HUDEP-2 (cell line): ENCODE measurements at regions not wholly inside any gene's neighbourhood (a gene's known extent, or its start where the extent isn't known, plus 50 kb on each side); places are given as distances from the start of the nearest gene placed in this dataset.
"Not testable (repeated sequence)": the region's sequence is repeated elsewhere in the genome, so short reads cannot be mapped to it uniquely, and the experiment has no call there.

Experiments
- DNase-seq, 76 experiments: peaks; one replicate each; lab custom pipeline; 2025; ENCODE audit not compliant: unreplicated experiment in 76 of 76; lab: John Stamatoyannopoulos, UW

DNA sequence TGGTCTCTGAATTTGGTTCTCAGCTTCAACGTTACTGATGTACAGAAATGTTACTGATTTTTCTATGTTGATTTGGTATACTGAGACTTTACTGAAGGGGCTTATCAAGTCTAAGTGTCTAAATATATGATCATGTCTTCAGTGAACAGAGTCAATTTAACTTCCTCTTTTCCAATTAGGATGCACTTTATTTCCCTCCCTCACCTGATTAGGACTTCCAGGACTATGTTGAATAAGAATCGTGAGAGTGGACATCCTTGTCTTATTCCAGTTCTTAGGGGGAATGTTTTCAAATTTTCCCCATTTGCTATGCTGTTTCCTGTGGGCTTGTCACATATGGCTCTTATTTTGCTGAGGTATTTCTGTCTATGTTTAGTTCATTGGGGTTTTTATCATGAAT is 349.5 kb downstream of the PRR16 start:
- no peak for DNase-seq

DNA sequence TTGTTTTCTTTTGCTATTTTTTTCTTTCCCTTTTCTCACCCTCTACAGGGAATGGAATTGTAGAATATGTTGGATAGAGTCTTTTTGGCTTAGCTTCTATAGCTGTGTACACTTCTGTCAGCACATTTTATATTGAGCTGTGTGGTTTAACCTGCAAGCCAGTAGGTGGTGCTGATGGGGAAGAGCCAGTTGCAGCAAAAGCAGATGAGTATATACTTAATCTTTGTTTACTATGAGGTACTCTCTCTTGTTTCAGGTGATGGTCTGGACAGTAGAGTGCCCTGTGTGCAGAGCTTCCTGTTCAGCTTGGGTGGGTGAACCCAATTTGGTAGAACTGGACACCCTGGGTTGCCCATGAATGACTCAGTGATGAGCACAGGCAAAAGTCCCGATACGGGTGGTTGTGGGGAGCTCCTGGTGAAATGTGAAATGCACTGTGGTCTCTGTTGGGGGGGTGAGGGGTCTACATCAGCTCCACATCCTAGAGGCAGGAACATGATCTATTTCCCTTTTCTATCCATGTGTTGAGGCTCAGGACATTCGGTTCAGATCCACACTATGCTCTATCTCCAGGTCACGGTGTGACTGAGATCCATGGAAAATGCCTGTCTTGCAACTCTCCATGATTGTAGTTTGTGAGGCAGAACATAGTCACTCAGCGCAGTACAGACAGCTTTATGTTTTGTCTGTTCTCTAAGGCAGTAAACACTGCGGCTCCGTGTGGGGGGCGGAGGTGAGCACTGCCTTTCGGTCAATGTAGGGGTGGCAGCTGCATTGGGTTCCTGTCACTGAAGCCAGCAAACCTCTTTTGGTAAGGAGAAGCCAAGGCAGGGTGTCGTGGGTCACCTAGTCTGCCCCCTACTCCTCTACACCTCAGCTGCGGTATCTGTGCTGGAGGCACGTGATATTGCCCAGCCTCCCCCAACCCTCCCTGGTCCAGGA is 353.2 kb downstream of the PRR16 start:
- DNase-seq: peak in 5 of 76 experiments; percentile 0 to 26 (median 4)

DNA sequence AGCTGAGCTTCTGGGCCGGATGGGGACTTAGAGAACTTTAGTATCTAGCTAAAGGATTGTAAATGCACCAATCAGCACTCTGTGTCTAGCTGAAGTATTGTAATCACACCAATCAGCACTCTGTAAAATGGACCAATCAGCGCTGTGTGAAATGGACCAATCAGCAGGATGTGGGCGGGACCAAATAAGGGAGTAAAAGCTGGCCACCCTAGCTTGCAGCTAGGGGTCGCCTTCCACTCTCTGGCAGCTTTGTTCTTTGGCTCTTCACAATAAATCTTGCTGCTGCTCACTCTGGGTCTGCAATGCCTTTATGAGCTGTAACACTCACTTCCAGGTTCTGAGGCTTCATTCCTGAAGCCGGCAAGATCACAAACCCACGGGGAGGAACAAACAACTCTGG is 354.0 kb downstream of the PRR16 start:
- DNase-seq: no peak

DNA sequence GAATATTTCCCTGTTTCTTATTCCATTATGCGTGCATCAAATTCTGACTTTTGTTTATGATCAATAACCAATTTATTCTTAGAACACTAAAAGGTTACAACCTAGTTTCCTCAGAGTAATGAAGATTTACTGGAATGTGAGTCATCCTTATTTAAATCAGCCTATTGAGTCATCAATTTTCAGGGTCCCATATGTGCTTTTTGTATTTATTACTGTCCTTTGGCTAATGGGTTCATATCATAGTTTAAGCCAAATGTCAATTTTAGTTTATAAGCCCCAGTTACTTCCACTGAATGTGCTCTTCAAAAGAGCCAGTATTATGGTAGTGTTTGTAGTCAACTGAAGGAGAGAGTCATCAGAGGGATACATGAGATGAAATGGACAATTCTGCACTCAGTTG is 359.2 kb downstream of the PRR16 start:
- no peak for DNase-seq

DNA sequence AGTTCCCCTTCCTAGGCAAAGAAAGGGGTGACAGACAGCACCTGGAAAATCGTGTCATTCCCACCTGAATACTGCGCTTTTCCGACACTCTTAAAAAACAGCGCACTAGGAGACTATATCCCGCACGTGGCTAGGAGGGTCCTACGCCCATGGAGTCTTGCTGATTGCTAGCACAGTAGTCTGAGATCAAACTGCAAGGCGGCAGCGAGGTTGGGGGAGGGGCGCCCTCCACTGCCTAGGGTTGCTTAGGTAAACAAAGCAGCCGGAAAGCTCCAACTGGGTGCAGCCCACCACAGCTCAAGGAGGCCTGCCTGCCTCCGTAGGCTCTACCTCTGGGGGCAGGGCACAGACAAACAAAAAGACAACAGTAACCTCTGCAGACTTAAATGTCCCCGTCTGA is 367.5 kb downstream of the PRR16 start:
- not testable (repeated sequence) for DNase-seq

DNA sequence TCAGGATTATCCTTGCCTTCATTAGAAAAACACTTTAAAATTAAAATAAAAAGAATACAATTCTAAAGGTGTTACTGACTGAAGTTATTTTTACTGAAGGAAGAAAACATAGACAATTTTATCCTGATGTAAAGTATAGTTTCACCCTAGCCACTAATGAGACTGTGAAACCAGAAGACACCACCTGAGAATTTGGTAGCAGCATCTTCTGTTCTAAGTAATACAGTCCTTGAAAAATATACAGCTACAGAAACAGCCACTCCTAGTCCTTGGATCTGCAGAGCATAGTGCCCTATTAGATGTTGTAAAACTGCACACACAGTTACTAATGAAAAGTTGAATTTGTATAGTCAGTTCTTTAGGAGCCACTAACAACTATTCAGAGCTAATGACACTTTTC is 377.7 kb downstream of the PRR16 start:
- DNase-seq: no peak

DNA sequence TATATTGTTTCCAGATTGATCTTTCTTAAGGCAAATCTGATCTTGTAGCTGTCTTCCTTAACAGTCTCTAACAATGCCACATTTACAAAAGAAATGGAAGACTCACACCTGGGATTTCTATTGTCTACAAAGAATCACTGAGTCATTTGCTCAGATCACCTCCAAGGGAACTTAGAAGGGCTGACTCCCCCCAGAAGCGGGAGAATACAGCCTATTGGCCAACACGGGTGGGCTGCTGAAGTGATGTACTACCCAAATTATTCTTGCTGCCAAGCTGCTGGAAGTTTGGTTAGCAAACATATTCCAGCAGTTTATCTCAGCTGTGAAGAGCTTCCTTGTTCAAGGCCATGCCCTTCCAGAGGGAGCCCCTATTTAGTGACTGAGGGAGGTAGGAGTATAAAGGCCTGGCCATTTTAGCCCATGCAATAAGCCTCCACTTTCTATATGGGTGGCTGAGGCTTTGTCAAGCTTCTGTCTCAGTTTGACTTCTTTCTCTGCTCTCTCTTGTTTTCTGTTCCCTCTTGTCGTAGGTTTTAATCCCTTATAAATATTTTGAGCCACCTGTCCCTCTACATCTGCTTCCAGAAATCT is 379.4 kb downstream of the PRR16 start:
- DNase-seq: no peak

DNA sequence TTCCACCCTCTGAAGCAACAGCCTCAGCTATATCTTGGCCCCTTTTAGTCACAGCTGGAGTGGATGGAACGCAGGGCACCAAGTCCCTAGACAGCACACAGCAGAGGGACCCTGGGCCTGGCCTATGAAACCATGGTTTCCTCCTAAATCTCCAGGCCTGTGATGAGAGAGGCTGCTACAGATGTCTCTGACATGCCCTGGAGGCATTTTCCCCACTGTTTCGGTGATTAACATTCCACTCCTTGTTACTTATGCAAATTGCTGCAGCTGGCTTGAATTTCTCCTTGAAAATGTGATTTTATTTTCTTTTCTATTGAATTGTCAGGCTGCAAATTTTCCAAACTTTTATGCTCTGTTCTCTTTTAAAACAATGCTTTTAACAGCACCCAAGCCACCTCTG is 384.8 kb downstream of the PRR16 start:
- DNase-seq: no peak

DNA sequence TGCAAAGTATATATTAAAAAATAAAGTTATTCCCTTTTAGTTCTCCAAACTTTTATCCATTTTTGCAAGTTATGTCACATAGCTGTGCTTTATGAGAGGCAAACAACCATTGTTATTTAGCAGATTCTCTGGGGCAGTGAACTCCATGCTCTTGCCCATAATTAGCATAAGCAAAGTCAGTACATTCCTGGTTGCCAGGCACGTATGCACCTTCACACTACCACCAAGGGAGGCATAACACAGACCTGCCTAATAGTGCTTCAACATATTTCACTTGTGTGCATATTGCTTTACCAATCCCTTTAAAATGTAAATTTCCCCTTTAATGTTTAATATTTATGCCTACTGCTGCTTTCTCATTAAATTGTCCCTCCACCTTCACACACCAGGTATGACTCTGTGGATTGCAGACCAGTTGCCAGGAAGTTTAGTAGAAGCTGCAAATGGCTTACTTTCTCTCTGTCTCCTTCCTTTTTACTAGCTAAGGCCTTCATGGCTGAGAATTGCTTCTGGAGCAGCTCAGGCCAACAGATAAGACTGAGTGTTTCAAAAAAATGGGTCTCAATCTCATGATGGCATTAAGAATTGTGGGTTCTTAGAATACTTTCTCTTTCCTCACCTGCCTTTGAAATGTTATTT is 388.2 kb downstream of the PRR16 start:
- DNase-seq: no peak

DNA sequence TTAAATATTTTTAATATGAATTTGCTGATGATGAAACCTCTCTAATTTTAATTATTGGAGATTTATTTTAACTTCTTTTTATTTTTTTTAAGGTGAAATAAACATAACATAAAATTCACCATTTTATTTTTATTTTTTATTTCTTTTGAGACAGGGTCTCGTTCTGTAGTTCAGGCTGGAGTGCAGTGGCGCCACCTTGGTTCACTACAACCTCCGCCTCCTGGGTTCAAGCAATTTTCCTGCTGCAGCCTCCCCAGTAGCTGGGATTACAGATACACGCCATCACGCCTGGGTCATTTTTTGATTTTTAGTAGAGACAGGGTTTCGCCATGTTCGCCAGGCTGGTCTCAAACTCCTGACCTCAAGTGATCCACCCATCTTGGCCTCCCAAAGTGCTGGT is 402.9 kb downstream of the PRR16 start:
- DNase-seq: no peak

DNA sequence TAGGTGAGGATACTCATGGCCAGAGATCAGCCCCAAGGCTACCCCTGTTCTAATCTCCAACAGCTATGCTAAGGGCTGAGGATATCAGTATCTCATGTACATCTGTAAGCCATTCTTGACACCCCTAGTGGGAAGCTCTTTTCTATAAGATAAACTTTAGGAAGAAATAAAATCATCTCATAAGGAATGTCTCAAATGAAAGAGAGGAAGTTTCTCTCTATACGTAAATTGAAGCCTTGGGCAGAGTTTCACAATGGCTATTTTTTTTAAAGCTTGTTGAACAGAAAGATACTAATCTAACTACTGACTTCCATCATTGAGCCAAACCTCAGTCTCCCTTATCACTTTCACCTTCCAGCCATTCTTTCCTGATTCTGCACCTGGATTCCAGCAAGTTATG is 405.7 kb downstream of the PRR16 start:
- DNase-seq: no peak

DNA sequence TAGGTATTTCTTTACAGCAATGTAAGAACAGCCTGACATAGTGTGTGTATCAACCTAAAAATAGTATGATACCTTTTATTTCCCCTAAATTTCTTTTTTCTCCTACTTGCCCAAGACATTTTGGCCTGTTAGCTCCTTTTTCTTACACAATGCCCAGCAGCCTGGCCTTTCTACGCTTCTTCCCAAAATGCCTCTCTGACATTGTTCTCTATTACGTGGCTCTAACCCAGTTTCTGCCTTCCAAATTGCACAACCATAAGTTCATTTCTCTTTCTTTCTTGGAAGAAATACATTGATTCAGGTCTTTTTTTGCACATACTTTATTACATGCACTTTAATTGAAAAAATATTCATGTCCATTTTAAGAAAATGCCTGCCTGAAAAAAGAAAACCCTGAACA is 408.2 kb downstream of the PRR16 start:
- DNase-seq: no peak

DNA sequence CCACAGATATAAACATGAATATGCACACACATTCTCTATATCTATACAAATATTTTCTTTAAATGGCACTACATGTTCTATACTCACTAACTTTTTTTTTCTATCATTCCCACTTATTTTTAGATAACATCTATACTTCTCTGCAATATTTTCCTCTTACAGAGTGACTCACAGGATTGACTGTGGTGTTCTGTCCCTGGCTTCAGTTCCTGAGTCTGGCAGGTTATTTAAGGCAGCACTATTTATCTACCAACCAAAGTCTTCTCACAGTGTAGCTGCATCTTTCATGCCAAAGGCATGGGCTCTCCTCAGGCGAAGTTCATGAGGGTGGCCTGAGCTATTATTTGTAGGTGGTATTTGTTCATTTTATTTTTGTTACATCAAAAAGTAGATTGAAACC is 409.0 kb downstream of the PRR16 start:
- DNase-seq: no peak

DNA sequence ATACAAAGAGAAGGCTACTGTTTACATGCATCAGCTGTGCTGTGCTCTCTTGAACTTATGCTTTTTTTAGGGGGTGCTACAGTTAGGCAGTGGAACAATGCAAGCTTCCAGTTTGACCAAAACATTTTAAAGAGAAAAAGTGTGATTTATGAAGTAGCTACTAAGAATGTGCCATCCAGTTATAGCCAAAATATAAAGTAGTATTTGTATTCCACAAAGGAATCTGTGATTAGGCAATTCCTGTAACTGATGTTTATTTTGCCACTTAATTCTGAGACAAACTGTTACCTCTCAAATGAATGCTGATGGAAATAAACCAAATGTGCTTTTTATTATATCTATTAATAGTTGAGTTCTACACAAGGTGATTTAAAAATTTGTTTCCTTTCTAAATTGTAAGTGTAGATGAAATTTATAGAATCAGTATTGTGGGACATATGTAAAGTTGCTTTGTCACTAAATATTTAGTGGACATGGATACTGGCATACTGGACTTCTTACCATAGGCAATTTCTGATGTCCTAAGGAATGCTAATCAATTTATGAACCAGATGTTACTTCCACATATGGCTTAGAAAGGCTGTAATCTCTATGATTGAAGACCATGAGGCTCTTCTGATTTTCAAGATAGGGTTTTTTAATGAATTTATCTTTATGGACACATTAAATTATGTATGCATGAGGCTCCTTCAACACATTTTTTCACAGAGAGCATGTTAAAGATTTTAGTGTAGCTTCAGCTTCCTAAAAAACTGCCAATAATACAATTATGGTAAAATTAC is 410.2 kb downstream of the PRR16 start:
- DNase-seq: no peak

DNA sequence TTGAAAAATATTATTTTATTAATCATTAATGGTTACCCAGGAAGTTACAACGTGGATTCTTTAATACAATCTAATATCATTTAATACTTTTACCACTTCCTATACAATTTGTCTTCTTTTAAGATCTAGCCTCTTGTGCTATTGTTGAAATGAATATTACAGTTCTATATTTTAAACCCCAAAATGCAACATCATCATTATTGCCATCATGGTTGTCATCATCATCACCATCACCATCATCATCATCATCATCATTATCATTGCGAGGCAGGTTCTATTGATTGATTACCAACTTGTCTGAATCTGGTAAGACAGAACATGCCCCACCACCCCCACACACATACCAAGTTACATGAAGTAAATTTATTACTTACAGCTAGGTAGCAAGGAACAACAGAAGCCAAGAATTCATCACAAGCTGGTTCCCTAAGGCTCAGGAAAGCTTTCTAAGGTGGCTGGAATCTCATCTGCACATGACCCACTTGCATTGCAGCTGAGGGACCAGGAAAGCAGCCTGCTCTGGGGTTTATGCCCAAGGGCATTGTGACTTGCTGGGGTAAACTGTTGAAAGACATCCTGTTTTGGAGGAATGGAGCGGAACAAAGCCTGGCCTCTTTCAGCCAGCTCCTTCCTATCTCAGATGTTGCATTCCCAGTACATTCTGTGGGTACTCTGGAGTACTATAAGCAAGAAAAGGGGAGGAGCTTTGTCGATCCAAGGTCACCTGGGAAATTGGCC is 418.1 kb downstream of the PRR16 start:
- no peak for DNase-seq

DNA sequence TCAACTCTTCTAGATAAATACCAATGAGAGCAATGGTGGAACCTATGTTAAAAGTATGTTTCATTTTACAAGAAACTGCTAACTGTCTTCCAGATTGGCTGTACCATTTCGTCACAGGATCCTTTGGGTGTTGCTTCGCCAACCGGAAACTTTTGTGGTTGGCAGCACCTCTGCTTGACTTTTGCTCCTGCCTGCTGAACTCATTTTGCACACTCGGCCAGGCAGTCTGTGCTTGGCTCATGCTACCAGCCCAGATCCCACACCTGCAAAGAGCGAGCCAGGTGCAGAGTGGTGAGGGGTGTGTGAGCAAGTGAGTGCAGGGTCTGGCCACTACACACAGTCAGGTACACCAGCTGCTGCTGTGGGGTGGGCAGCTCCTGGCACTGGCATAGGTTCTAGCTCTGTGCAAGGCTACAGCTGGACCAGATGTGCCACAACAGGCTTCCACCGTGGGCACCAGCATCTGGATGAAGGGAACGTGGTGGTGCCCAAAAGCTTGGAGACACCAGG is 422.3 kb downstream of the PRR16 start:
- DNase-seq: no peak

DNA sequence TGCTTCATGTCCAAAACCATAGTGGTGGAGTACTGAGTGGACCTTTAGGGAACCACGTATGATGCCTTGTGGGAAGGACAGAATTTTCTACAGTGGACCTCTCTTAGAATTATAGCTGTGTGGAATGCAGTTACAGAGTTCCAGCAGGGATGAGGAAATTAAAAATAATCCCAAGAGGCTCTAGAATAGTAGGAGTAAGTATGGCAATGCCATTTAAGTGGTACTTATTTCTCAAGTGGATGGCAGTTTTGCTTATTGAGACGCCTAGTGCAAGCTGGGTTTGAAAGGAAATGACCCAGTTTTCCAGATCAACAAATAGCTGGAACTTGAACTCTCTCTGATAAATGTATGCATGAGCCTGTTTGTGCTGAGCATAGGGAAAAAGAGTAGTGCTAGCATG is 431.6 kb downstream of the PRR16 start:
- no peak for DNase-seq

DNA sequence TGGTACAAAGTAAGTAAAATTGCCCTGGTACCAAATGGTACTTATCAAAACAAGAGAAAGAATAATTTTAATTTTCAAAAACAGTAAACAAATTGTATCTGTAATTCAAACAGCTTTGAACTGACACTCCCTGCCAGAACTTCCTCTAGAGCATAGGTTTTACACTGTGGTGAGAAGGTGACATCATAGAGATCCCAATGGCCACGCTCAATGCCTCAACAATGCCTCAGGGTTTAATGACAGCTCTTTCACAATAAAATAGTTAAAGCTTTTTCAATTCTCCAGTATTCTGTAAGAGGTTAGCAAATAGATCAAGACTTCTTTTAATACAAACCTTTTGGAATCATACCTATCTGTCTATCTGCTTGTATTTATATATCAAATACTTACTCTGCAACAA is 437.1 kb downstream of the PRR16 start:
- DNase-seq: peak in 1 of 76 experiments; percentile 0

DNA sequence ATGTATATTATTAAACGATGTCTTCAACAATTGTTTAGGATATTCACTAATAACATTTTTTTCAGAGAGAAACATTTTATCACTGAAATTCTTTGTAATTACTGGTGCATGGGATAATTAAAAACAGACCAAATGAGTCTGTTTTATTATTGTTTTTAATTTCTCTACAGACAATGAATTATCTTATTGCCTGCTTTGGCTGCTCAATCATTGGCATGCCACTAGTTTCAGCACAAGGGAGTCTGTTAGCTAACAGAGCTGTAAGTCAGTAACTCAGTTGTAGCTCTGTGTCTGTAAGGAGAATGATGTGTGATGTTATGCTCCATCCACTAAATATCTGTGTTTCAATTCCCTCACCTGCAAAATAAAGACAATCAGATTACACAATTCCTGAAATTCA is 443.9 kb downstream of the PRR16 start:
- DNase-seq: no peak

DNA sequence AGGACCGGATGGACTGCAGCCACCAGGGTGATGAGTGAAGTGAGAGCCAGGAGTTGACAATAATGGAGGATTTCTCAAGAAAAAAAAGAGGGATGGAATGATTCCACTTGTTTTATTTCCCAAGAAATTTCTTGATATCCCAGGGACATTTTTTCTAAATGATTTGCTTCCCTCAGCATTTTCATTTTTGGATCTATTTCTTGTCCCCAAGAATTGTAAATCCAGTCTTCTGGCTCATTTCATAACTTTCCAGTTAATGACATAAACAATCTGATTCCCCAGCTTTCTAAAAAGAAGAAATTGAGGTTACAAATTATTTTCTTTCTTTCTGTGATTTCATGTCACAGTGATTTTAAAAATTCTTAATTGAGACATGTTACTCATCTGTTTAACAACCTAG is 446.5 kb downstream of the PRR16 start:
- DNase-seq: no peak
